Endothelial cell of umbilical vein (primary cell): ENCODE measurements at regions not wholly inside any gene's neighbourhood (a gene's known extent, or its start where the extent isn't known, plus 50 kb on each side); places are given as distances from the start of the nearest gene placed in this dataset.

Experiments used
- EZH2 ChIP-seq: IDR thresholded peaks from 2 replicates; pipeline ENCODE4 v1.6.1; 2012; ENCODE audit warnings: borderline replicate concordance, low read depth, mild to moderate bottlenecking, moderate library complexity, low read length, inconsistent platforms; ENCODE audit not compliant: severe bottlenecking
- POLR2AphosphoS5 ChIP-seq: IDR thresholded peaks from 2 replicates; pipeline ENCODE4 v1.6.1; 2012; ENCODE audit warnings: low read depth, mild to moderate bottlenecking, control low read depth, low read length, moderate library complexity; ENCODE audit not compliant: insufficient read depth
- TF ChIP-seq, protein P1 (sequence below), 2 donors: IDR thresholded peaks; 1 replicate in 1 of 2; 2 replicates in 1 of 2; pipeline ENCODE4 v1.5.1; 2011; ENCODE audit warnings: low read length in 2 of 2, mild to moderate bottlenecking in 2 of 2, moderate library complexity in 2 of 2, control low read depth in 1 of 2, inconsistent platforms in 1 of 2, low read depth in 1 of 2; ENCODE audit not compliant: insufficient read depth in 1 of 2; ENCODE audit errors: extremely low read depth in 1 of 2

DNA sequence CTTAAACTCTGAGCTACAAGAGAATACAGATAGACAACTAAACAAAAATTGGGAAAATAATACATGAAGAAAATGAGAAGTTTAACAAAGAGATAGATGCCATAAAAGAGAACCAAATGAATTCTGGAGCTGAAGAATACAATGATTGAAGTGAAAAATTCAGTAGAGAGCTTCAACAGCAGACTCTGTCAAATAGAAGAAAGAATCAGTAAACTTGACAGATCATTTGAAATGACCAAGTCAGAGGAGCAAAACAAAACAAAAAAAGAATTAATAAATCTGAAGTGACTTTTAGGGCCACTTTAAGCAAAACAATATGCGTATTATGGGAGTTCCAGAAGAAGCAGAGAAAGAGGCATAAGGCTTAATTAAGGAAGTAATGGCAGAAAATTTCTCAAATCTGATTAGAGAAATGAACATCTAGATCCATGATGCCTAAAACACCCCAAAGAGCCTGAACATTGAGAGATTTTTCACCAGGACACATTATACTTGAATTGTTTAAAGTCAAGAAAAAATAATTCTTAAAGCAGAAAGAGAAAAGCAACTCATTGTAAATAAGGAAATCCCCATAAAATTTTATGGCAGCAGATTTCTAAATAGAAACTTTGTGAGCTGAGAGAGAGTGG is 61.0 kb upstream of the RNU6-8 start:
- TF ChIP-seq, protein P1, sequence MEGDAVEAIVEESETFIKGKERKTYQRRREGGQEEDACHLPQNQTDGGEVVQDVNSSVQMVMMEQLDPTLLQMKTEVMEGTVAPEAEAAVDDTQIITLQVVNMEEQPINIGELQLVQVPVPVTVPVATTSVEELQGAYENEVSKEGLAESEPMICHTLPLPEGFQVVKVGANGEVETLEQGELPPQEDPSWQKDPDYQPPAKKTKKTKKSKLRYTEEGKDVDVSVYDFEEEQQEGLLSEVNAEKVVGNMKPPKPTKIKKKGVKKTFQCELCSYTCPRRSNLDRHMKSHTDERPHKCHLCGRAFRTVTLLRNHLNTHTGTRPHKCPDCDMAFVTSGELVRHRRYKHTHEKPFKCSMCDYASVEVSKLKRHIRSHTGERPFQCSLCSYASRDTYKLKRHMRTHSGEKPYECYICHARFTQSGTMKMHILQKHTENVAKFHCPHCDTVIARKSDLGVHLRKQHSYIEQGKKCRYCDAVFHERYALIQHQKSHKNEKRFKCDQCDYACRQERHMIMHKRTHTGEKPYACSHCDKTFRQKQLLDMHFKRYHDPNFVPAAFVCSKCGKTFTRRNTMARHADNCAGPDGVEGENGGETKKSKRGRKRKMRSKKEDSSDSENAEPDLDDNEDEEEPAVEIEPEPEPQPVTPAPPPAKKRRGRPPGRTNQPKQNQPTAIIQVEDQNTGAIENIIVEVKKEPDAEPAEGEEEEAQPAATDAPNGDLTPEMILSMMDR (IDR thresholded peaks at IDR 0.05; ENCODE audit: extremely low read depth in 1 of 2, insufficient read depth in 1 of 2, low read depth in 1 of 2, low read length in 2 of 2): no peak
- TF ChIP-seq EZH2 (no peak), POLR2AphosphoS5 (no peak)
